Endothelial cell of umbilical vein (primary cell): ENCODE measurements at regions not wholly inside any gene's neighbourhood (a gene's known extent, or its start where the extent isn't known, plus 50 kb on each side); places are given as distances from the start of the nearest gene placed in this dataset.

Source experiments
- BruUV-seq: library from RNA; stranded (reverse); fragments of 400-500 nt; replicated peaks from 2 replicates; lab custom pipeline; 2021; lab: Mats Ljungman, UMichigan
- CTCF ChIA-PET: fragments of 300-600, 350-600 bp; sonication (Branson Sonifier 250); formaldehyde crosslinking; loops from one replicate; lab custom pipeline; 2021; ENCODE audit warnings: antibody characterized with exemption, inconsistent platforms; lab: Charles Lee
- POLR2A ChIA-PET: fragments of 300-600, 350-600 bp; sonication (Branson Sonifier 250); formaldehyde crosslinking; loops from one replicate; lab custom pipeline; 2021; ENCODE audit warnings: antibody characterized with exemption, inconsistent platforms; lab: Charles Lee
- DNase-seq: peaks from one replicate; pipeline ENCODE4 v3.0.0-alpha.2; 2011; ENCODE audit warnings: low read depth, low spot score
- FAIRE-seq: peaks from 2 replicates; lab custom pipeline; 2011; peaks lifted over from hg19 to GRCh38; lab: Jason Lieb, UNC
- H2AFZ ChIP-seq: 2 replicates; pipeline ENCODE4 v1.6.0; 2012; ENCODE audit warnings: low read depth, low read length, control low read depth, inconsistent platforms
- H3K27ac ChIP-seq: 2 replicates; pipeline ENCODE4 v1.5.1; 2011; ENCODE audit warnings: low read depth, mild to moderate bottlenecking, control low read depth, low read length, moderate library complexity; ENCODE audit not compliant: insufficient read depth
- H3K27me3 ChIP-seq, 2 experiments: 2 replicates each; pipeline versions ENCODE4 v1.6.0 to v1.6.1; 2011; ENCODE audit warnings: low read length in 2 of 2, mixed read lengths in 1 of 2; ENCODE audit not compliant: control insufficient read depth in 2 of 2, insufficient read depth in 2 of 2
- H3K36me3 ChIP-seq, 2 experiments: 2 replicates in 1 of 2; 3 replicates in 1 of 2; pipeline ENCODE4 v1.5.1; 2011; ENCODE audit warnings: low read length in 2 of 2, mild to moderate bottlenecking in 1 of 2, moderate library complexity in 1 of 2; ENCODE audit not compliant: control insufficient read depth in 2 of 2, insufficient read depth in 2 of 2; ENCODE audit errors: extremely low read depth in 1 of 2
- H3K4me1 ChIP-seq: 3 replicates; pipeline ENCODE4 v1.5.1; 2011; ENCODE audit warnings: mild to moderate bottlenecking, low read length; ENCODE audit not compliant: control insufficient read depth, insufficient read depth; ENCODE audit errors: extremely low read depth
- H3K4me2 ChIP-seq: 2 replicates; pipeline ENCODE4 v1.6.1; 2011; ENCODE audit warnings: low read length, control low read depth, mixed read lengths; ENCODE audit not compliant: insufficient read depth
- H3K4me3 ChIP-seq, 3 experiments: fragments of 200-600 bp in 1 of 3; sonication (generic), shearing (Covaris generic) in 1 of 3; replicated peaks in 1 of 3; 2 replicates each; pipeline ENCODE4 v1.5.1; 2011 to 2016; ENCODE audit warnings: control low read depth in 3 of 3, low read length in 3 of 3, mild to moderate bottlenecking in 2 of 3, inconsistent platforms in 1 of 3, low read depth in 1 of 3, moderate library complexity in 1 of 3; ENCODE audit not compliant: insufficient read depth in 1 of 3
- H3K79me2 ChIP-seq: 2 replicates; pipeline ENCODE4 v1.6.0; 2012; ENCODE audit warnings: low read length, inconsistent platforms; ENCODE audit not compliant: control insufficient read depth, insufficient read depth
- H3K9ac ChIP-seq: replicated peaks from 2 replicates; pipeline ENCODE3; 2011; ENCODE audit warnings: low read length, control low read depth; ENCODE audit not compliant: insufficient read depth; ENCODE audit errors: extremely low read depth
- H3K9me1 ChIP-seq: replicated peaks from 3 replicates; pipeline ENCODE4 v1.6.0; 2011; ENCODE audit warnings: mild to moderate bottlenecking, low read length; ENCODE audit not compliant: control insufficient read depth, insufficient read depth; ENCODE audit errors: extremely low read depth
- H3K9me3 ChIP-seq: replicated peaks from 2 replicates; pipeline ENCODE4 v1.5.1; 2012; ENCODE audit warnings: low read length, inconsistent platforms; ENCODE audit not compliant: control insufficient read depth, insufficient read depth
- H4K20me1 ChIP-seq: replicated peaks from 2 replicates; pipeline ENCODE3; 2011; ENCODE audit warnings: mild to moderate bottlenecking, low read length; ENCODE audit not compliant: control insufficient read depth, insufficient read depth; ENCODE audit errors: extremely low read depth
- EZH2 ChIP-seq: IDR thresholded peaks from 2 replicates; pipeline ENCODE4 v1.6.1; 2012; ENCODE audit warnings: borderline replicate concordance, low read depth, mild to moderate bottlenecking, moderate library complexity, low read length, inconsistent platforms; ENCODE audit not compliant: severe bottlenecking
- FOS ChIP-seq: IDR thresholded peaks from 2 replicates; pipeline ENCODE4 v1.6.1; 2011; ENCODE audit warnings: mild to moderate bottlenecking, low read length, moderate library complexity, borderline replicate concordance; ENCODE audit not compliant: insufficient read depth
- GATA2 ChIP-seq: IDR thresholded peaks from 2 replicates; pipeline ENCODE4 v1.7.0; 2011; ENCODE audit warnings: low read depth, mild to moderate bottlenecking, moderate library complexity, mixed read lengths, low read length; ENCODE audit not compliant: insufficient read length, insufficient read depth
- JUN ChIP-seq: IDR thresholded peaks from 2 replicates; pipeline ENCODE4 v1.6.1; 2011; ENCODE audit warnings: borderline replicate concordance, low read depth; ENCODE audit not compliant: insufficient read length, insufficient read depth
- POLR2A ChIP-seq: IDR thresholded peaks from 2 replicates; pipeline ENCODE4 v1.6.1; 2012; ENCODE audit warnings: low read depth, mild to moderate bottlenecking, control low read depth, low read length
- POLR2AphosphoS5 ChIP-seq: IDR thresholded peaks from 2 replicates; pipeline ENCODE4 v1.6.1; 2012; ENCODE audit warnings: low read depth, mild to moderate bottlenecking, control low read depth, low read length, moderate library complexity; ENCODE audit not compliant: insufficient read depth
- dilution Hi-C: fragments of 300-500 bp; cut with MboI; formaldehyde crosslinking; loops from one replicate; pipeline ENCODE4 v1.15.0; 2019; ENCODE audit warnings: low sequenced_read_pairs; ENCODE audit not compliant: extremely low pct_ligation_motif_present
- intact Hi-C: fragments of 100-400 bp; cut with micrococcal nuclease; formaldehyde crosslinking; loops from one replicate; pipeline ENCODE4 v1.10.0; 2022
- TF ChIP-seq, protein P1 (sequence below): IDR thresholded peaks from 2 replicates; pipeline ENCODE4 v1.6.1; 2011; ENCODE audit not compliant: insufficient read depth, insufficient read length

DNA sequence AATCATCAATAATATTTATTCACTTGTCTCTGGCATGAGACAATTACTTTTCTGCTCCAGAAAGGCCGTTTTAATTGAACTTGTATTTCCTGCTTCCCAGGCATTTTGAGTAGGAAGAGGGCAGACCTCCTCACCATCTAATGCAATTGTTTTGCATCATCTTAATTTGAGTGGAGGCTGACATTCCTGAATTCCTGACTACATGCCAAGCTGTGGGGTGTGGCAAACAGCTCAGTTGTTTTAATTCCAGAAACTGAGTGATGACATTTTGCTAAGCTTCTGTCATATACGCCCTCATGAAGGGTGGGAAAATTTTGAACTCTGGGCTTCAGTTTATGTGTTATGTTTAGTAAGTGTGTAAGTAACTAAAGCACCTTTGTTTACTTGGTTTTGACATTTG lies 125.4 kb upstream of the USP25 start:
- Histone ChIP-seq H4K20me1 (no peaks in the 10 kb centered on the region), H2AFZ (peak overlapping the region; percentile 48), H3K9ac (no peak overlapping the region), H3K36me3 (no peaks in the 10 kb centered on the region), H3K4me3 (no peak overlapping the region), H3K27me3 (no peaks in the 10 kb centered on the region), H3K79me2 (no peaks in the 10 kb centered on the region), H3K4me2 (no peak overlapping the region), H3K4me1 (peaks cover 5% of the 10 kb centered on the region), H3K27ac (no peak overlapping the region), H3K9me3 (no peaks in the 10 kb centered on the region), H3K9me1 (no peaks in the 10 kb centered on the region)
- TF ChIP-seq FOS, result no peak
- TF ChIP-seq JUN, result no peak
- no peak for TF ChIP-seq POLR2AphosphoS5
- TF ChIP-seq EZH2, result no peak
- no peak for TF ChIP-seq GATA2
- POLR2A ChIA-PET, result no interaction called here
- DNase-seq (peak; percentile 21), FAIRE-seq (peak; percentile 4)
- no TSS peak for BruUV-seq
- dilution Hi-C loops, result no loop called here
- CTCF ChIA-PET, result interaction anchor here (1.5 kb wide), 1 partner anchor 9 kb away, joined by 4 read pairs; no protein-coding TSS in a partner anchor
- intact Hi-C loops, result no loop called here

DNA sequence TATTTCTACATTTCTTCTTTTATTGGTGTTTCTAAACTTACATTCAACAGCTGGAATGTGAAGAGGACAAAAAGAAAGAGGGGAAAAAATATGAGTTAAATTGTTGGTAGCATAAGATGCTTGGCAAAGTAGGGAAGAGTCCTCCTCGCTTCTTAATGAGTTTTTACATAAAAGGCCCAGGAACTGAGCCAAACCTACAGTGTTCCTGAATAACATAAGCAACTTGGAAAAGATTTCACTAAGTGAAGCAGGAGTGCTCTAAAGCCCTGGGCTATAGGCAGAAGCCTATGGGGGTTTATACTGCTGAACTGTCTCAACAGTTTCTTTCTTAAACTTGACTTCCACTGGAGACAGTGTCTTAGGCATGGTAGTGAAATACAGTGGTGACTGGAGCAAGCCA lies 115.0 kb upstream of the USP25 start:
- dilution Hi-C loops, result no loop called here
- Histone ChIP-seq H3K9ac (no peak overlapping the region), H3K9me1 (no peaks in the 10 kb centered on the region), H3K4me1 (peaks cover 5% of the 10 kb centered on the region), H3K27me3 (no peaks in the 10 kb centered on the region), H3K4me2 (no peak overlapping the region), H3K27ac (no peak overlapping the region), H3K79me2 (no peaks in the 10 kb centered on the region), H2AFZ (no peak overlapping the region), H4K20me1 (no peaks in the 10 kb centered on the region), H3K4me3 (no peak overlapping the region), H3K9me3 (no peaks in the 10 kb centered on the region), H3K36me3 (no peaks in the 10 kb centered on the region)
- no peak for TF ChIP-seq GATA2
- no peak for TF ChIP-seq POLR2A
- no peak for TF ChIP-seq POLR2AphosphoS5
- no peak for TF ChIP-seq JUN
- no peak for TF ChIP-seq EZH2
- TF ChIP-seq, protein P1, sequence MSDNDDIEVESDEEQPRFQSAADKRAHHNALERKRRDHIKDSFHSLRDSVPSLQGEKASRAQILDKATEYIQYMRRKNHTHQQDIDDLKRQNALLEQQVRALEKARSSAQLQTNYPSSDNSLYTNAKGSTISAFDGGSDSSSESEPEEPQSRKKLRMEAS, result no peak
- ChIA-PET POLR2A (no interaction called here), CTCF (no interaction called here)
- FAIRE-seq (no peak), DNase-seq (no peak)
- BruUV-seq, result no TSS peak
- intact Hi-C loops, result no loop called here
